ENCODE measurements at regions not wholly inside any gene's neighbourhood (a gene's known extent, or its start where the extent isn't known, plus 50 kb on each side); places are given as distances from the start of the nearest gene placed in this dataset.

GRCh38 chr10:15462253-15462897, 91.3 kb upstream of the FAM171A1 start:
- no peak for DNase-seq

- DNase-seq, result no peak
Measured at GRCh38 chr10:15461353-15462108, 90.4 kb upstream of the FAM171A1 start.

- no peak for DNase-seq
Measured at GRCh38 chr10:15460661-15461060, 89.6 kb upstream of the FAM171A1 start.

GRCh38 chr10:15459218-15459617, 88.1 kb upstream of the FAM171A1 start:
- no peak for DNase-seq

GRCh38 chr10:15457382-15457781, 86.3 kb upstream of the FAM171A1 start:
- no peak for DNase-seq

GRCh38 chr10:15455456-15455855, 84.4 kb upstream of the FAM171A1 start:
- no peak for DNase-seq

- DNase-seq, result no peak
Measured at GRCh38 chr10:15453926-15454325, 82.8 kb upstream of the FAM171A1 start.

- no peak for DNase-seq
Measured at GRCh38 chr10:15453457-15453856, 82.4 kb upstream of the FAM171A1 start.

- no peak for DNase-seq
Measured at GRCh38 chr10:15452545-15452944, 81.5 kb upstream of the FAM171A1 start.

- DNase-seq, result no peak
Measured at GRCh38 chr10:15451137-15452094, 80.3 kb upstream of the FAM171A1 start.

- DNase-seq, result no peak
Measured at GRCh38 chr10:15448598-15448997, 77.5 kb upstream of the FAM171A1 start.

GRCh38 chr10:15445006-15445390, 73.9 kb upstream of the FAM171A1 start:
- DNase-seq, result no peak

GRCh38 chr10:15444105-15445005, 73.3 kb upstream of the FAM171A1 start:
- DNase-seq, result no peak

GRCh38 chr10:15442056-15442455, 71.0 kb upstream of the FAM171A1 start:
- no peak for DNase-seq

- no peak for DNase-seq
Measured at GRCh38 chr10:15440204-15440711, 69.2 kb upstream of the FAM171A1 start.

GRCh38 chr10:15439341-15439842, 68.3 kb upstream of the FAM171A1 start:
- DNase-seq, result no peak

- no peak for DNase-seq
Measured at GRCh38 chr10:15436696-15437095, 65.6 kb upstream of the FAM171A1 start.

GRCh38 chr10:15433850-15434537, 62.9 kb upstream of the FAM171A1 start:
- peak; percentile 41 to 58 for DNase-seq

GRCh38 chr10:15432266-15432665, 61.2 kb upstream of the FAM171A1 start:
- no peak for DNase-seq

- DNase-seq, result no peak
Measured at GRCh38 chr10:15430969-15431771, 60.1 kb upstream of the FAM171A1 start.

All from NCI-H2081 (cell line).